ENCODE measurements at regions not wholly inside any gene's neighbourhood (a gene's known extent, or its start where the extent isn't known, plus 50 kb on each side); places are given as distances from the start of the nearest gene placed in this dataset.
A peak's percentile ranks its signal among the peaks of the same experiment; 100 is the strongest.

DNA sequence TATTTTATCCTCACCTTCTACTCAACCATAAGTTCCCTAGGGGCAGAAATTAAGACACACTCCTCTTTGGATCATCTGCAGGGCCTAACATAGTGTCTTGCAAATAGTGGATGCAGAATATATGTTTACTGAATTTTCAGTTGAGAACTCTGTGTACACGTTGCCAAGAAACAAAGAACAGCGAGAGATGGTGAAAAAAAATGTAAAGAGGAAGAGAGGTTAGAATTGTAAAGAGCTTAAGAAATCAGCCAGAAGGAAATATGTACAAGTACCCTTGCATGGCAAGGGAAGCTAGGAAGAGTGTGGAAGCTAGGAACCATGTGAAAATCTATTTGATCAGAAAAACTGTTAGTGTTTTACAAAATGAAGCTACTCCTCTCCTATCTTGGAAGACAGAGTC, 431.0 kb downstream of the SMARCA1 start:
- Histone ChIP-seq H3K4me3 (ENCODE audit: low read length) (no peak overlapping the region), H3K4me2 (ENCODE audit: low read length) (no peak overlapping the region), H3K9ac (ENCODE audit: low read length) (no peak overlapping the region)

DNA sequence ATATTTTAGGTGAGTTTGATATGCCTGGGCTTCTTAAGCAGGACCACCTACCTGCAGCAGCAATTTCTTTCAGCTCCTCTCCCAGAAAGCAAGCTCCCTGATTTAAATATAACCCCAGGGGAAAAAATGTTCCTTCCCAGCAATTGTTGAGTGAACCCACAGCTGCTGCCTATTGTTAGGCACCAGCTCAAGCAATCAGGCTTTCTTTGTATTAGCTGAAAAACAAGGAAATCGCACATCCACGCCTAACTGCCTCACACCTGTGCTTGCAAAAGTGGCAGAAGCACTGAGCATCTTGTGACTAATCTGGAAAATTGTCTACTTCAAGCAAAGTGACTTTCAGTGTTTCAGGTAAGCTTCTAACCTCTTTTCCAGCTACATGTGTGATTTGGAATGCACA, 432.2 kb downstream of the SMARCA1 start:
- H3K9me3 ChIP-seq (ENCODE audit: low read length) = no peaks in the 10 kb centered on the region
- no peaks in the 10 kb centered on the region for H4K20me1 ChIP-seq (ENCODE audit: insufficient read depth)
- no peaks in the 10 kb centered on the region for H3K9me2 ChIP-seq (ENCODE audit: insufficient read depth, low read length)
- H3K4me3 ChIP-seq (ENCODE audit: low read length) = peak overlapping the region; percentile 15
- H3F3A ChIP-seq (ENCODE audit: insufficient read depth, low read length, poor library complexity, severe bottlenecking) = no peaks in the 10 kb centered on the region
- no peak overlapping the region for H3K27ac ChIP-seq (ENCODE audit: low read length)
- H3K79me2 ChIP-seq (replicated peaks; ENCODE audit: insufficient read depth, low read length) = no peaks in the 10 kb centered on the region
- H3K4me2 ChIP-seq (ENCODE audit: low read length) = no peak overlapping the region
- no peaks in the 10 kb centered on the region for H3K27me3 ChIP-seq (ENCODE audit: insufficient read depth, low read depth, low read length)
- TF ChIP-seq EP300 (conservative IDR thresholded peaks at IDR 0.05; ENCODE audit: poor library complexity, severe bottlenecking) = no peak
- TF ChIP-seq TAF1 (IDR thresholded peaks at IDR 0.05; ENCODE audit: low read depth) = no peak
- TF ChIP-seq SMC3 (conservative IDR thresholded peaks at IDR 0.05; ENCODE audit: poor library complexity) = no peak
- no peak for TF ChIP-seq POLR2AphosphoS5 (IDR thresholded peaks at IDR 0.05)
- no peak for TF ChIP-seq MXI1 (conservative IDR thresholded peaks at IDR 0.05; ENCODE audit: poor library complexity, severe bottlenecking)
- H3K36me3 ChIP-seq (ENCODE audit: insufficient read depth, low read length) = no peaks in the 10 kb centered on the region
- no peak overlapping the region for H3K9ac ChIP-seq (ENCODE audit: low read length)
- no peak overlapping the region for H2AFZ ChIP-seq (ENCODE audit: low read depth, low read length)

More for the DNA sequence above, 431.0 kb downstream of the SMARCA1 start:
- Histone ChIP-seq H3F3A (ENCODE audit: insufficient read depth, low read length, poor library complexity, severe bottlenecking) (no peaks in the 10 kb centered on the region), H3K27me3 (ENCODE audit: insufficient read depth, low read depth, low read length) (no peaks in the 10 kb centered on the region), H4K20me1 (ENCODE audit: insufficient read depth) (no peaks in the 10 kb centered on the region), H3K36me3 (ENCODE audit: insufficient read depth, low read length) (no peaks in the 10 kb centered on the region), H3K9me2 (ENCODE audit: insufficient read depth, low read length) (no peaks in the 10 kb centered on the region), H3K79me2 (replicated peaks; ENCODE audit: insufficient read depth, low read length) (no peaks in the 10 kb centered on the region), H3K27ac (ENCODE audit: low read length) (no peak overlapping the region), H3K9me3 (ENCODE audit: low read length) (no peaks in the 10 kb centered on the region), H2AFZ (ENCODE audit: low read depth, low read length) (no peak overlapping the region)
- TF ChIP-seq MXI1 (conservative IDR thresholded peaks at IDR 0.05; ENCODE audit: poor library complexity, severe bottlenecking) (no peak), SMC3 (conservative IDR thresholded peaks at IDR 0.05; ENCODE audit: poor library complexity) (no peak), TAF1 (IDR thresholded peaks at IDR 0.05; ENCODE audit: low read depth) (no peak), RAD21 (conservative IDR thresholded peaks at IDR 0.05) (no peak), POLR2AphosphoS5 (IDR thresholded peaks at IDR 0.05) (no peak), EZH2 (IDR thresholded peaks at IDR 0.05; ENCODE audit: borderline replicate concordance, insufficient read depth, low read length, poor library complexity, severe bottlenecking) (no peak), EP300 (conservative IDR thresholded peaks at IDR 0.05; ENCODE audit: poor library complexity, severe bottlenecking) (no peak)
- TF ChIP-seq, protein P1, sequence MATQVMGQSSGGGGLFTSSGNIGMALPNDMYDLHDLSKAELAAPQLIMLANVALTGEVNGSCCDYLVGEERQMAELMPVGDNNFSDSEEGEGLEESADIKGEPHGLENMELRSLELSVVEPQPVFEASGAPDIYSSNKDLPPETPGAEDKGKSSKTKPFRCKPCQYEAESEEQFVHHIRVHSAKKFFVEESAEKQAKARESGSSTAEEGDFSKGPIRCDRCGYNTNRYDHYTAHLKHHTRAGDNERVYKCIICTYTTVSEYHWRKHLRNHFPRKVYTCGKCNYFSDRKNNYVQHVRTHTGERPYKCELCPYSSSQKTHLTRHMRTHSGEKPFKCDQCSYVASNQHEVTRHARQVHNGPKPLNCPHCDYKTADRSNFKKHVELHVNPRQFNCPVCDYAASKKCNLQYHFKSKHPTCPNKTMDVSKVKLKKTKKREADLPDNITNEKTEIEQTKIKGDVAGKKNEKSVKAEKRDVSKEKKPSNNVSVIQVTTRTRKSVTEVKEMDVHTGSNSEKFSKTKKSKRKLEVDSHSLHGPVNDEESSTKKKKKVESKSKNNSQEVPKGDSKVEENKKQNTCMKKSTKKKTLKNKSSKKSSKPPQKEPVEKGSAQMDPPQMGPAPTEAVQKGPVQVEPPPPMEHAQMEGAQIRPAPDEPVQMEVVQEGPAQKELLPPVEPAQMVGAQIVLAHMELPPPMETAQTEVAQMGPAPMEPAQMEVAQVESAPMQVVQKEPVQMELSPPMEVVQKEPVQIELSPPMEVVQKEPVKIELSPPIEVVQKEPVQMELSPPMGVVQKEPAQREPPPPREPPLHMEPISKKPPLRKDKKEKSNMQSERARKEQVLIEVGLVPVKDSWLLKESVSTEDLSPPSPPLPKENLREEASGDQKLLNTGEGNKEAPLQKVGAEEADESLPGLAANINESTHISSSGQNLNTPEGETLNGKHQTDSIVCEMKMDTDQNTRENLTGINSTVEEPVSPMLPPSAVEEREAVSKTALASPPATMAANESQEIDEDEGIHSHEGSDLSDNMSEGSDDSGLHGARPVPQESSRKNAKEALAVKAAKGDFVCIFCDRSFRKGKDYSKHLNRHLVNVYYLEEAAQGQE (IDR thresholded peaks at IDR 0.05; ENCODE audit: borderline replicate concordance) = no peak
- TF ChIP-seq, protein P2, sequence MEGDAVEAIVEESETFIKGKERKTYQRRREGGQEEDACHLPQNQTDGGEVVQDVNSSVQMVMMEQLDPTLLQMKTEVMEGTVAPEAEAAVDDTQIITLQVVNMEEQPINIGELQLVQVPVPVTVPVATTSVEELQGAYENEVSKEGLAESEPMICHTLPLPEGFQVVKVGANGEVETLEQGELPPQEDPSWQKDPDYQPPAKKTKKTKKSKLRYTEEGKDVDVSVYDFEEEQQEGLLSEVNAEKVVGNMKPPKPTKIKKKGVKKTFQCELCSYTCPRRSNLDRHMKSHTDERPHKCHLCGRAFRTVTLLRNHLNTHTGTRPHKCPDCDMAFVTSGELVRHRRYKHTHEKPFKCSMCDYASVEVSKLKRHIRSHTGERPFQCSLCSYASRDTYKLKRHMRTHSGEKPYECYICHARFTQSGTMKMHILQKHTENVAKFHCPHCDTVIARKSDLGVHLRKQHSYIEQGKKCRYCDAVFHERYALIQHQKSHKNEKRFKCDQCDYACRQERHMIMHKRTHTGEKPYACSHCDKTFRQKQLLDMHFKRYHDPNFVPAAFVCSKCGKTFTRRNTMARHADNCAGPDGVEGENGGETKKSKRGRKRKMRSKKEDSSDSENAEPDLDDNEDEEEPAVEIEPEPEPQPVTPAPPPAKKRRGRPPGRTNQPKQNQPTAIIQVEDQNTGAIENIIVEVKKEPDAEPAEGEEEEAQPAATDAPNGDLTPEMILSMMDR (IDR thresholded peaks at IDR 0.05; ENCODE audit: poor library complexity, severe bottlenecking) = no peak
